ENCODE measurements at regions not wholly inside any gene's neighbourhood (a gene's known extent, or its start where the extent isn't known, plus 50 kb on each side); places are given as distances from the start of the nearest gene placed in this dataset.

GRCh38 chr7:49295146-49295545, 370.8 kb downstream of the CDC14C start:
- ChIA-PET CTCF (interaction anchor here (0.6 kb wide), 1 partner anchor 18 kb away, joined by 3 read pairs; no protein-coding TSS in a partner anchor), POLR2A (no interaction called here)
- Histone ChIP-seq H3K4me3 (ENCODE audit: low read depth, low read length) (no peak overlapping the region), H3K27ac (ENCODE audit: extremely low read depth, low read depth, low read length) (no peak overlapping the region), H3K36me3 (ENCODE audit: control insufficient read depth in 2 of 2, insufficient read depth in 1 of 2, low read length in 2 of 2) (no peaks in the 10 kb centered on the region), H3K4me1 (ENCODE audit: control insufficient read depth, insufficient read depth, low read length) (no peaks in the 10 kb centered on the region), H3K9me3 (ENCODE audit: control insufficient read depth, insufficient read depth, low read depth, low read length) (no peaks in the 10 kb centered on the region)
- no peak for TF ChIP-seq ZNF423 (tag by site-specific recombination; IDR thresholded peaks at IDR 0.05)

GRCh38 chr7:49297958-49298357, 373.6 kb downstream of the CDC14C start:
- TF ChIP-seq ZNF777 (tag by site-specific recombination; IDR thresholded peaks at IDR 0.05; ENCODE audit: borderline replicate concordance): no peak
- TF ChIP-seq ZNF2 (tag by site-specific recombination; IDR thresholded peaks at IDR 0.05): no peak
- TF ChIP-seq SETDB1 (IDR thresholded peaks at IDR 0.05; ENCODE audit: insufficient read length, low read length): no peak
- TF ChIP-seq ZNF776 (tag by site-specific recombination; IDR thresholded peaks at IDR 0.05; ENCODE audit: borderline replicate concordance): no peak
- TF ChIP-seq SP7 (tag by site-specific recombination; IDR thresholded peaks at IDR 0.05): no peak
- TF ChIP-seq TRIM28 (IDR thresholded peaks at IDR 0.05; ENCODE audit: borderline replicate concordance, low read length): no peak
- TF ChIP-seq ZNF600 (tag by site-specific recombination; IDR thresholded peaks at IDR 0.05): no peak
- TF ChIP-seq EGR2 (tag by site-specific recombination; IDR thresholded peaks at IDR 0.05; ENCODE audit: low read depth): no peak
- no peak for TF ChIP-seq ZFP3 (tag by site-specific recombination; IDR thresholded peaks at IDR 0.05; ENCODE audit: low read depth)
- TF ChIP-seq ZNF184 (tag by site-specific recombination; IDR thresholded peaks at IDR 0.05): no peak
- no peak for TF ChIP-seq ZNF416 (tag by site-specific recombination; IDR thresholded peaks at IDR 0.05)
- no peak for TF ChIP-seq ZNF114 (tag by site-specific recombination; IDR thresholded peaks at IDR 0.05)
- TF ChIP-seq ZNF202 (tag by site-specific recombination; IDR thresholded peaks at IDR 0.05; ENCODE audit: borderline replicate concordance): no peak
- TF ChIP-seq ZNF18 (tag by site-specific recombination; IDR thresholded peaks at IDR 0.05): no peak
- TF ChIP-seq ZNF146 (tag by site-specific recombination; IDR thresholded peaks at IDR 0.05): no peak
- TF ChIP-seq ZNF362 (tag by site-specific recombination; IDR thresholded peaks at IDR 0.05): no peak
- Histone ChIP-seq H3K36me3 (ENCODE audit: control insufficient read depth in 2 of 2, insufficient read depth in 1 of 2, low read length in 2 of 2) (no peaks in the 10 kb centered on the region), H3K4me3 (ENCODE audit: low read depth, low read length) (no peak overlapping the region), H3K4me1 (ENCODE audit: control insufficient read depth, insufficient read depth, low read length) (no peaks in the 10 kb centered on the region), H3K27ac (ENCODE audit: extremely low read depth, low read depth, low read length) (no peak overlapping the region), H3K9me3 (ENCODE audit: control insufficient read depth, insufficient read depth, low read depth, low read length) (no peaks in the 10 kb centered on the region)
- ChIA-PET POLR2A (no interaction called here), CTCF (no interaction called here)

- TF ChIP-seq ZNF623 (tag by site-specific recombination; IDR thresholded peaks at IDR 0.05) (no peak), ZSCAN16 (tag by site-specific recombination; IDR thresholded peaks at IDR 0.05) (no peak), ZNF560 (tag by site-specific recombination; IDR thresholded peaks at IDR 0.05; ENCODE audit: borderline replicate concordance) (no peak), ZNF394 (tag by site-specific recombination; IDR thresholded peaks at IDR 0.05; ENCODE audit: borderline replicate concordance) (no peak), ZNF791 (tag by site-specific recombination; IDR thresholded peaks at IDR 0.05) (no peak), ZNF704 (tag by site-specific recombination; IDR thresholded peaks at IDR 0.05) (no peak)
- no peaks in the 10 kb centered on the region for H3K9me3 ChIP-seq (ENCODE audit: control insufficient read depth, insufficient read depth, low read depth, low read length)
- no peaks in the 10 kb centered on the region for H3K36me3 ChIP-seq (ENCODE audit: control insufficient read depth in 2 of 2, insufficient read depth in 1 of 2, low read length in 2 of 2)
- POLR2A ChIA-PET: no interaction called here
- no peak overlapping the region for H3K4me3 ChIP-seq (ENCODE audit: low read depth, low read length)
- CTCF ChIA-PET: interaction anchor here (0.7 kb wide), 1 partner anchor 14 kb away, joined by 3 read pairs; no protein-coding TSS in a partner anchor
- no peaks in the 10 kb centered on the region for H3K4me1 ChIP-seq (ENCODE audit: control insufficient read depth, insufficient read depth, low read length)
- no peak overlapping the region for H3K27ac ChIP-seq (ENCODE audit: extremely low read depth, low read depth, low read length)
Measured at GRCh38 chr7:49308787-49309186, 384.4 kb downstream of the CDC14C start.

Data from HEK293 (cell line).